ENCODE measurements at regions not wholly inside any gene's neighbourhood (a gene's known extent, or its start where the extent isn't known, plus 50 kb on each side); places are given as distances from the start of the nearest gene placed in this dataset.

DNA sequence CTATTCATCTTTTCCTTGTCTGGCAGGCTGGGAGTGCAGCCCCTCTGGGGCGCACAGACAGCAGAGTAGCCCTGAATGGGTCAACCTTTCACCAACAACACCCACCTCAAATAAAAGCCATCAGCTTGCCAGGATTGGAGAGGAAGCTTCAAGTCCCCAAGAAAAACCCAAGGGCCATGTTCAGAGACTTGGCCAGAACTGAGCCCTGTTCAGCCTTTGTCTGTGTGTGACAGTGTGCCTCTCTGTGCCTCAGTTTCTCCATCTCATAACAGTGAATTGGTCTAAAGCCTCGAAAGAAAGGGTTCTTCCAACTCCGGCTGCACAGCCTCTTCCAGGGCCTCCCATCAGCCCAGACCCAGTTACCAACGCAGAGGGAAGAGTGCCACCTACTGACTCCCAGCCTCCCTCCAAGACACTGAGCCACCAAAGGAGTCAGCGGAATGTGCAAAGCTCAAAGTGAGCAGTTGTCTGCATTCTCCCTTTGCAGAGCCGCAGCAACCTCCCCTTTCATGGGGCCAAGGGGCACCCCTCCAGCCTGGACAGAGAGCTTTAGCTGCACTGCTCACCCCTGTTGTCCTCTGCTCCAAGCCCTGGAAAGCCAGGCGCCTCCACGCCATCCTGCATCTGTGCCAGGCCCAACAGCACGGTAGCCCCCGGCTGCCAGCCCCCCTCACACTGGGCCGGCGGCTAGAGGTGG is 82.7 kb upstream of the TOP1 start (continued):
- TF ChIP-seq, protein P1, sequence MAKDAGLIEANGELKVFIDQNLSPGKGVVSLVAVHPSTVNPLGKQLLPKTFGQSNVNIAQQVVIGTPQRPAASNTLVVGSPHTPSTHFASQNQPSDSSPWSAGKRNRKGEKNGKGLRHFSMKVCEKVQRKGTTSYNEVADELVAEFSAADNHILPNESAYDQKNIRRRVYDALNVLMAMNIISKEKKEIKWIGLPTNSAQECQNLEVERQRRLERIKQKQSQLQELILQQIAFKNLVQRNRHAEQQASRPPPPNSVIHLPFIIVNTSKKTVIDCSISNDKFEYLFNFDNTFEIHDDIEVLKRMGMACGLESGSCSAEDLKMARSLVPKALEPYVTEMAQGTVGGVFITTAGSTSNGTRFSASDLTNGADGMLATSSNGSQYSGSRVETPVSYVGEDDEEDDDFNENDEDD (CRISPR knock-in tag; IDR thresholded peaks at IDR 0.05; ENCODE audit: borderline replicate concordance): 0 out of 2 replicates have a peak, but pooled peaks have one; percentile 15
- TF ChIP-seq, protein P2, sequence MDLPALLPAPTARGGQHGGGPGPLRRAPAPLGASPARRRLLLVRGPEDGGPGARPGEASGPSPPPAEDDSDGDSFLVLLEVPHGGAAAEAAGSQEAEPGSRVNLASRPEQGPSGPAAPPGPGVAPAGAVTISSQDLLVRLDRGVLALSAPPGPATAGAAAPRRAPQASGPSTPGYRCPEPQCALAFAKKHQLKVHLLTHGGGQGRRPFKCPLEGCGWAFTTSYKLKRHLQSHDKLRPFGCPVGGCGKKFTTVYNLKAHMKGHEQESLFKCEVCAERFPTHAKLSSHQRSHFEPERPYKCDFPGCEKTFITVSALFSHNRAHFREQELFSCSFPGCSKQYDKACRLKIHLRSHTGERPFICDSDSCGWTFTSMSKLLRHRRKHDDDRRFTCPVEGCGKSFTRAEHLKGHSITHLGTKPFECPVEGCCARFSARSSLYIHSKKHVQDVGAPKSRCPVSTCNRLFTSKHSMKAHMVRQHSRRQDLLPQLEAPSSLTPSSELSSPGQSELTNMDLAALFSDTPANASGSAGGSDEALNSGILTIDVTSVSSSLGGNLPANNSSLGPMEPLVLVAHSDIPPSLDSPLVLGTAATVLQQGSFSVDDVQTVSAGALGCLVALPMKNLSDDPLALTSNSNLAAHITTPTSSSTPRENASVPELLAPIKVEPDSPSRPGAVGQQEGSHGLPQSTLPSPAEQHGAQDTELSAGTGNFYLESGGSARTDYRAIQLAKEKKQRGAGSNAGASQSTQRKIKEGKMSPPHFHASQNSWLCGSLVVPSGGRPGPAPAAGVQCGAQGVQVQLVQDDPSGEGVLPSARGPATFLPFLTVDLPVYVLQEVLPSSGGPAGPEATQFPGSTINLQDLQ (CRISPR knock-in tag; IDR thresholded peaks at IDR 0.05): no peak
- TF ChIP-seq GPN1 (CRISPR knock-in tag; IDR thresholded peaks at IDR 0.05; ENCODE audit: borderline replicate concordance) (no peak), ZNF543 (CRISPR knock-in tag; IDR thresholded peaks at IDR 0.05) (no peak), ZNF703 (CRISPR knock-in tag; IDR thresholded peaks at IDR 0.05; ENCODE audit: borderline replicate concordance) (no peak), SRSF9 (IDR thresholded peaks at IDR 0.05; ENCODE audit: borderline replicate concordance, insufficient read depth, low read depth, low read length, poor library complexity, severe bottlenecking) (no peak), ZNF17 (CRISPR knock-in tag; IDR thresholded peaks at IDR 0.05) (no peak), SAFB2 (CRISPR knock-in tag; IDR thresholded peaks at IDR 0.05; ENCODE audit: borderline replicate concordance, low read depth) (0 out of 2 replicates have a peak, but pooled peaks have one; percentile 12), SRSF1 (optimal IDR thresholded peaks at IDR 0.05; ENCODE audit: low read depth, low read length) (no peak), ZMAT3 (CRISPR knock-in tag; conservative IDR thresholded peaks at IDR 0.05) (no peak), FLYWCH1 (CRISPR knock-in tag; IDR thresholded peaks at IDR 0.05) (no peak), TOE1 (CRISPR knock-in tag; IDR thresholded peaks at IDR 0.05) (no peak), ARID2 (CRISPR knock-in tag; IDR thresholded peaks at IDR 0.05; ENCODE audit: borderline replicate concordance) (no peak)
- TF ChIP-seq, protein P3, sequence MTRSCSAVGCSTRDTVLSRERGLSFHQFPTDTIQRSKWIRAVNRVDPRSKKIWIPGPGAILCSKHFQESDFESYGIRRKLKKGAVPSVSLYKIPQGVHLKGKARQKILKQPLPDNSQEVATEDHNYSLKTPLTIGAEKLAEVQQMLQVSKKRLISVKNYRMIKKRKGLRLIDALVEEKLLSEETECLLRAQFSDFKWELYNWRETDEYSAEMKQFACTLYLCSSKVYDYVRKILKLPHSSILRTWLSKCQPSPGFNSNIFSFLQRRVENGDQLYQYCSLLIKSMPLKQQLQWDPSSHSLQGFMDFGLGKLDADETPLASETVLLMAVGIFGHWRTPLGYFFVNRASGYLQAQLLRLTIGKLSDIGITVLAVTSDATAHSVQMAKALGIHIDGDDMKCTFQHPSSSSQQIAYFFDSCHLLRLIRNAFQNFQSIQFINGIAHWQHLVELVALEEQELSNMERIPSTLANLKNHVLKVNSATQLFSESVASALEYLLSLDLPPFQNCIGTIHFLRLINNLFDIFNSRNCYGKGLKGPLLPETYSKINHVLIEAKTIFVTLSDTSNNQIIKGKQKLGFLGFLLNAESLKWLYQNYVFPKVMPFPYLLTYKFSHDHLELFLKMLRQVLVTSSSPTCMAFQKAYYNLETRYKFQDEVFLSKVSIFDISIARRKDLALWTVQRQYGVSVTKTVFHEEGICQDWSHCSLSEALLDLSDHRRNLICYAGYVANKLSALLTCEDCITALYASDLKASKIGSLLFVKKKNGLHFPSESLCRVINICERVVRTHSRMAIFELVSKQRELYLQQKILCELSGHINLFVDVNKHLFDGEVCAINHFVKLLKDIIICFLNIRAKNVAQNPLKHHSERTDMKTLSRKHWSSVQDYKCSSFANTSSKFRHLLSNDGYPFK (CRISPR knock-in tag; IDR thresholded peaks at IDR 0.05; ENCODE audit: borderline replicate concordance): peak; percentile 29
- TF ChIP-seq, protein P4, sequence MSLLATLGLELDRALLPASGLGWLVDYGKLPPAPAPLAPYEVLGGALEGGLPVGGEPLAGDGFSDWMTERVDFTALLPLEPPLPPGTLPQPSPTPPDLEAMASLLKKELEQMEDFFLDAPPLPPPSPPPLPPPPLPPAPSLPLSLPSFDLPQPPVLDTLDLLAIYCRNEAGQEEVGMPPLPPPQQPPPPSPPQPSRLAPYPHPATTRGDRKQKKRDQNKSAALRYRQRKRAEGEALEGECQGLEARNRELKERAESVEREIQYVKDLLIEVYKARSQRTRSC (CRISPR knock-in tag; IDR thresholded peaks at IDR 0.05; ENCODE audit: low read depth): no peak
- TF ChIP-seq, protein P5, sequence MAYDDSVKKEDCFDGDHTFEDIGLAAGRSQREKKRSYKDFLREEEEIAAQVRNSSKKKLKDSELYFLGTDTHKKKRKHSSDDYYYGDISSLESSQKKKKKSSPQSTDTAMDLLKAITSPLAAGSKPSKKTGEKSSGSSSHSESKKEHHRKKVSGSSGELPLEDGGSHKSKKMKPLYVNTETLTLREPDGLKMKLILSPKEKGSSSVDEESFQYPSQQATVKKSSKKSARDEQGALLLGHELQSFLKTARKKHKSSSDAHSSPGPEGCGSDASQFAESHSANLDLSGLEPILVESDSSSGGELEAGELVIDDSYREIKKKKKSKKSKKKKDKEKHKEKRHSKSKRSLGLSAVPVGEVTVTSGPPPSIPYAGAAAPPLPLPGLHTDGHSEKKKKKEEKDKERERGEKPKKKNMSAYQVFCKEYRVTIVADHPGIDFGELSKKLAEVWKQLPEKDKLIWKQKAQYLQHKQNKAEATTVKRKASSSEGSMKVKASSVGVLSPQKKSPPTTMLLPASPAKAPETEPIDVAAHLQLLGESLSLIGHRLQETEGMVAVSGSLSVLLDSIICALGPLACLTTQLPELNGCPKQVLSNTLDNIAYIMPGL (CRISPR knock-in tag; IDR thresholded peaks at IDR 0.05; ENCODE audit: borderline replicate concordance in 1 of 2, low read depth in 1 of 2): peak; percentile 46 to 68; a peak in 1 of 4 replicates
- TF ChIP-seq, protein P6, sequence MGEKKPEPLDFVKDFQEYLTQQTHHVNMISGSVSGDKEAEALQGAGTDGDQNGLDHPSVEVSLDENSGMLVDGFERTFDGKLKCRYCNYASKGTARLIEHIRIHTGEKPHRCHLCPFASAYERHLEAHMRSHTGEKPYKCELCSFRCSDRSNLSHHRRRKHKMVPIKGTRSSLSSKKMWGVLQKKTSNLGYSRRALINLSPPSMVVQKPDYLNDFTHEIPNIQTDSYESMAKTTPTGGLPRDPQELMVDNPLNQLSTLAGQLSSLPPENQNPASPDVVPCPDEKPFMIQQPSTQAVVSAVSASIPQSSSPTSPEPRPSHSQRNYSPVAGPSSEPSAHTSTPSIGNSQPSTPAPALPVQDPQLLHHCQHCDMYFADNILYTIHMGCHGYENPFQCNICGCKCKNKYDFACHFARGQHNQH (CRISPR knock-in tag; IDR thresholded peaks at IDR 0.05): peak; percentile 23; the same call in 1 of the 2 replicates
